ENCODE measurements at regions not wholly inside any gene's neighbourhood (a gene's known extent, or its start where the extent isn't known, plus 50 kb on each side); places are given as distances from the start of the nearest gene placed in this dataset.

DNA sequence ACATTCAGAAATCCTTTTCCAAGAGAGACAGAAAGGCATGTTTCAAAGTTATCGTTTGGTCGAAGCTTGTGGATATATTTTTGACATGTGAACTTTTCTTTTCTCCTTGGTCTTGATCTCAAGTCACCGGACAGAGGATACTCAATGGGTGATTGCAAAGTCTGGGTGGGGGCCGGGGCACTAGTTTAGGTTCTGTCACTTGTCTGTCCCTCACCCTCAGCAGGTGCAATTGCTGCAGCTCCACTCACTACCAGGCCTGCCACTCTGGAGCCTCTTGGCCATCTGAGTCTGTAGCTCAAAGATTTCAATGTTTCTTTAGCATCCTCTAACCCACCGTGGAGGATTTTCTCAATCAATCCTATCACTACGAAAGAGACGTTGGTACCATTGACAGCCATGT is 246.0 kb upstream of the C1orf174 start:
- TF ChIP-seq, protein P1, sequence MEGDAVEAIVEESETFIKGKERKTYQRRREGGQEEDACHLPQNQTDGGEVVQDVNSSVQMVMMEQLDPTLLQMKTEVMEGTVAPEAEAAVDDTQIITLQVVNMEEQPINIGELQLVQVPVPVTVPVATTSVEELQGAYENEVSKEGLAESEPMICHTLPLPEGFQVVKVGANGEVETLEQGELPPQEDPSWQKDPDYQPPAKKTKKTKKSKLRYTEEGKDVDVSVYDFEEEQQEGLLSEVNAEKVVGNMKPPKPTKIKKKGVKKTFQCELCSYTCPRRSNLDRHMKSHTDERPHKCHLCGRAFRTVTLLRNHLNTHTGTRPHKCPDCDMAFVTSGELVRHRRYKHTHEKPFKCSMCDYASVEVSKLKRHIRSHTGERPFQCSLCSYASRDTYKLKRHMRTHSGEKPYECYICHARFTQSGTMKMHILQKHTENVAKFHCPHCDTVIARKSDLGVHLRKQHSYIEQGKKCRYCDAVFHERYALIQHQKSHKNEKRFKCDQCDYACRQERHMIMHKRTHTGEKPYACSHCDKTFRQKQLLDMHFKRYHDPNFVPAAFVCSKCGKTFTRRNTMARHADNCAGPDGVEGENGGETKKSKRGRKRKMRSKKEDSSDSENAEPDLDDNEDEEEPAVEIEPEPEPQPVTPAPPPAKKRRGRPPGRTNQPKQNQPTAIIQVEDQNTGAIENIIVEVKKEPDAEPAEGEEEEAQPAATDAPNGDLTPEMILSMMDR (IDR thresholded peaks at IDR 0.05) = no peak
- no peak for TF ChIP-seq POLR2A (IDR thresholded peaks at IDR 0.05)
